ENCODE measurements at regions not wholly inside any gene's neighbourhood (a gene's known extent, or its start where the extent isn't known, plus 50 kb on each side); places are given as distances from the start of the nearest gene placed in this dataset.

DNA sequence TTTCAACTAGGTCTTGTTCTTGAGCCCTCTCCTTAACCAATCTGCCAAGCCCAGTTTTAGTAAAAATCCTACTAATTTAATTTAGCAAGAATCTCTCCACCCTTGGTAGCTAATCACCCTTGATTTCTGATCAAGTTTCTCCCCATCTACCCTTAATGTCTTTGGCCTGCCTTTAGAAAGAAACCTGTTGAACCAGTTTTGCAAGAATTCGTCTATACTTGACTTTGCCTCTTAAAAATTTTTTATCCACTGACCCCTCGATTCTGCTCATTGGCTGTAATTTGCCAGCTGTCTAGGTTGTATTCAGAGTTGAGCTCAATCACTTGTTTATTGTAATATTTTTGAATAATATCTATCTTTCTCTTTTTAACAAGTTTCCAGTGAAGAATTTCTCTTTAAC, 1138.5 kb downstream of the CDH11 start:
- no peak for DNase-seq

- DNase-seq = no peak
Measured at GRCh38 chr16:63982741-63983140, 1139.1 kb downstream of the CDH11 start.

GRCh38 chr16:63982110-63982509, 1139.8 kb downstream of the CDH11 start:
- no peak for DNase-seq

GRCh38 chr16:63981639-63982038, 1140.2 kb downstream of the CDH11 start:
- no peak for DNase-seq

DNA sequence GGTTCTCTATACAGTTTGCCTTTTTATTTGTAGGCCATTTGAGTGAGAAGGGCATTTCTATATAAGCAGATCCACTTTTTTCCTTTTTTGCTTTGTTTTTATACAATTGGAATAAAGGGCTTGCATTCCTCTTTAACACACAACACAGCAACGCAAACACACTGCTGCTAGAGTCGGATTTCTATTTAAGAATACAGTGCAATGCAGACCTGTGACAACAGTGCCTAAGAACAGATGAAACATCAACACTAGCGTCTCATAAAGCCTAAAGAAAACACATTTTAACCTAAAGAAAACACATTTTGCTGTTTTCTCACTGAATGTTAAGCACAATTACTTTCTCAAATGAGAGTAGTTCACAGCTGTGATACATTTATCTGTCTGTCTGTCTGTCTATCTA, 1141.1 kb downstream of the CDH11 start:
- no peak for DNase-seq

- no peak for DNase-seq
Measured at GRCh38 chr16:63978240-63978639, 1143.6 kb downstream of the CDH11 start.

- DNase-seq = no peak
Measured at GRCh38 chr16:63976345-63976744, 1145.5 kb downstream of the CDH11 start.

DNA sequence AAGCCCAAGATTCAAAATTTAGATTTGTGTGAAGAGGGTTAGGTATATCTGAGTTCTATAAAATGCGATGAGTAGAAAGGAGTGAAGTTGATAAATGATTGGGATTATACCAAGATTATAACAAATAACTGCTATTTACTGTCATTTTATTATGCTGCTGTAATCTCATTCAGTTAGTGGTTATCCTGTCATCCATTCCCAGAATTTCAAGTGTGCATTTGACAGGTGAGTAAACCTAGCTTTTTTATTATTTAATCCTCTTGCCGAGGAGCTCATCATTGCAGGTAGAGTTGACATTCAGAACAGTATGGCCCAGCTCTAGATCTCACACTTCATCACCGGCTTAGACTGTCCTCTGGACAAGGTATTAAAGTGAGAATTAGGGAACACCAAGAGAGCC, 1146.2 kb downstream of the CDH11 start:
- DNase-seq = no peak

GRCh38 chr16:63967966-63968365, 1153.9 kb downstream of the CDH11 start:
- no peak for DNase-seq

- DNase-seq = no peak
Measured at GRCh38 chr16:63960321-63960720, 1161.5 kb downstream of the CDH11 start.

DNA sequence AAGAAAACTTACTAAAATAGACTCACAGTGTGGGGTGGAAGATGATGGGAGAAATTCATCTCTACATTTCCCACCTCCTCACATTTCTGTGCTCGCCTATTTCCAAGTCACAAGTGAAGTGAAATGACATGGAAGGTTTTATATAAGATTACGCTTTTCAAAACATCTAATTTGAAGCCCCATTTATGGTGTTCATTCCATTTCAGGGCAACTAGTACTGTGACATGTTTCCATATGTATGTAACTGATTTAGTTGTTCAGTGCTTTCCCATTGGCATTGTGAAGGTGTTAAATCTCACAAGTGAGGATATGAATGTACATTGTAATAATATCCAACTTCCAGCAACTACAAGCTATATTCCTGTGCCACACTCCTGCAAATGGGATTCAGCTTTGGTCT, 1174.8 kb downstream of the CDH11 start:
- DNase-seq = no peak

DNA sequence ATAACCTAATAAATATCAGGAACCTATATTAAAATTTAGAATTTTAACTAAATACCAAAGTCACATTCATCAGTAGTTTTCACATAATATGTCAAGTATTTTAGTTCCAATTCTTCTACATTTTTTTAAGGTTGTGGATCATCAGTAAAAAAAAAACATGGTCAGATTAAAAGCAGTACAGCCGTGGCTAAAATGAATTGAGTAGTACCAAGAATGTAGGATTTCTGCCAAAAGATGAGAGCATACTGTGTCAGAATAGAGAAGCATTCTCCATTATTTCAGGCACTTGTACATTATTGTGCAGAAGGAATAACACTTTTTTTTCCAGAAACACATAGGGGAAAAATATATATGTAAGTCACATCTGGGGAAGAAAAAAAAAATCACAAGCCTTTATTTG, 1176.1 kb downstream of the CDH11 start:
- no peak for DNase-seq

DNA sequence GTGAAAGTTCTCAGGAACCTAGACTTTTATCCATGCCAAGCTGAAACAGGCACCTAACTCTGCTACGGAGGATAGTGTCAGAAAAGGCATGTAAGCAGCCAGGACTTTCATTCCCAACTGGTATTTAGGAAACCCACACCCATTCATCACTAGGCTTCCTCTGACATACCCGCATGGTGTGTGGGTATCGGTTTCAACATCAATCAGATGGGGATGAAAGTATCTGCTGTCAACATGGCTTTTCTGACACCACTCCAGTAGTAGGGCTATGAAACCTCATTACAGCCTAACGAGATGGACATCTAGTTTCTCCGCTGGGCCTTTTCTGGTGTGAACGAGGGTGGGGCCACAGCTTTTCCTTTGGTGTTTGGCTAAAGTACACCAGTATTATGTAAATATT, 1178.3 kb downstream of the CDH11 start:
- DNase-seq = no peak

DNA sequence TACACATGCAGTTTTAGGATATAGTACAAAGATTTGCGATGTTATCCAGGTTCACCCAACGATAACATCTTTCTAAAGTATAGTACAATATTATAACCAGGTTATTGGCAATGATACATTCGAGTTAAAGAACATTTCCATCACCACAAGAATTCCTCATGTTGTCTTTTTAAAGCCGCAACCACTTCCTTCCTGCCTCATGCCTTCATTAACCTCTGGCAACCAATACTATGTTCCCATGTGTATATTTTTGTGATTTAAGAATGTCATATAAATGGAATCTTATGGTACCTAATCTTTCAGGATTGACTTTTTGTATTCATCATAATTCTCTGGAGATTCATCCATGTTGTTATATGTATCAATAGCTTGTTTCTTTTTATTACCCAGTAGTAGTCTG, 1183.2 kb downstream of the CDH11 start:
- DNase-seq = no peak

DNA sequence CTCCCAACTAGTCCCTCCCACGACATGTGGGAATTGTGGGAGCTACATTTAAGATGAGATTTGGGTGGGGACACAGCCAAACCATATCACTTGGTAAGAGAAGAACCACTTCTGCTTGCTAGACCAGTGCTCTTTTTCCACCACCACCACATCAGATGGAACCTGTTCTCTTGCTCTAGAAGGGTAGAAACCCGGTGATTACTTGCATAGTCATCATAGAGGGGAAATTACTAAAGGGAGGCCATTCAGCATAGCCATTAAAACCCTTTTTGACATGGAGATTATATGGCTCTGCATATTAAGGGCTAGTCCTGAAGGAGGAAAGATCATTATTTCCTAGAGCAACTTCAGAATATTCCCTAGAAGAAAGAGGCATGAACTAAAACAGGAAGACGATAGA, 1188.0 kb downstream of the CDH11 start:
- DNase-seq = no peak

- no peak for DNase-seq
Measured at GRCh38 chr16:63928421-63928820, 1193.4 kb downstream of the CDH11 start.

GRCh38 chr16:63925221-63925620, 1196.6 kb downstream of the CDH11 start:
- DNase-seq = no peak

DNA sequence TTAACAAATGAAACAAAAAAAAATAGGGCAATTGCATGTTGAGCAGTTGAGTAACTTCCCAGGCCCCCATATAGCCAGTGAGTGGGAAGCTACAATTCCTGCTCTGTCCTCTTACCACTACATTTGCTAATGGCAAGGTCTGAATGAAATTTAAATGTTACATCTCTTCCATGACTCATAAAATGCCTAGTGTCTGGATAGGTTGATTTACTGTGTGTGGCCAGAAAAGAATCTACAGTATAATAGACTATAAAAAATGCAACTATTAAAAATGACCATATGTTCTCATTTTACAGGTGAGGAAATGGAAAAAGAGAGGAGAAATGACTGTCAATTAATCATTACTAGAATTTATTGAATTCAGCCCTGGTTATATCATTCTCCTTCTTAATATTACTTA, 1199.3 kb downstream of the CDH11 start:
- DNase-seq = no peak

DNA sequence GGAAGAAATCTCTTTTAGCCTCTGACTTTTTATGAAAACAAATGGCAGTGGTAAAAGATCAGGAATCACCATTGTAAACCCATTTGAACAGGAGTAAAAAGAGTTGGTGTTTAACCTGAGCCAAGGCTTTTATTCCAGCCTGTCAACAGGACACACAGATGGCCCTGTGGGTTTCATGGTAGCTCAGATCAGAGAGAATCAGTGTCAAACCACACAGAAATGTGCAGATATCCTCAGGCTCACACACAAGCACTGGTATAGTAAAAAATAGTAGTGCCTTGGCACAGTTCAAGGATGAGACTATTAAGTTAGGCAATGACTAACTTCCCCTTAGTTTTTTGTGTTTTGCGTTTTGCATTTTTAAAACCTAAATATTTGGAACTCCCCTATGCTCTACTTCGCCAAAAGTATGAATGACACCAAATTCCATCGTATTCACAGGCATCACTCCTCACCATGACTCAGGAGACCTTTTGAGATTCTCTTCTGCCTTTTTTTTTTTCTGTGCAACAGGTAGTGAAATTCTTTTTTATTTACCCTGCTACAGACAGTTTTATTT, 1200.0 kb downstream of the CDH11 start:
- no peak for DNase-seq

DNA sequence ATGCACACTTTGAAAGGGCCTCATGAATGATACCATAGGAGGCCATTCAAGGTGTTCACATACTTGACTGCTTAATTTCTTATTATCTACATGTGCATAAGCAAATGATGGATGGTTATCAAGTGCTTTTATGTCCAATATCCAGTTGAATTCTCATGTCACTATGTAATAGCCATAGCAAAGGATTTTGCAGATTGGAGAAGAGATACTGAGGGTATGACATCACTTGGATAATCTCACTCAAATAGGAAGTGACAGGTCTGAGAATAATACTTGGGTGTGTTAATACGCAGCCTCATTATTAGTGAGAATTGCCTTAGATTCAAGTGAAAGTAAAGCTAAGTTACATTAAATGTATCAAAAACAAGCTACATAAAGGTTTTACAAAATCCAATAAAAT, 1208.6 kb downstream of the CDH11 start:
- no peak for DNase-seq

DNA sequence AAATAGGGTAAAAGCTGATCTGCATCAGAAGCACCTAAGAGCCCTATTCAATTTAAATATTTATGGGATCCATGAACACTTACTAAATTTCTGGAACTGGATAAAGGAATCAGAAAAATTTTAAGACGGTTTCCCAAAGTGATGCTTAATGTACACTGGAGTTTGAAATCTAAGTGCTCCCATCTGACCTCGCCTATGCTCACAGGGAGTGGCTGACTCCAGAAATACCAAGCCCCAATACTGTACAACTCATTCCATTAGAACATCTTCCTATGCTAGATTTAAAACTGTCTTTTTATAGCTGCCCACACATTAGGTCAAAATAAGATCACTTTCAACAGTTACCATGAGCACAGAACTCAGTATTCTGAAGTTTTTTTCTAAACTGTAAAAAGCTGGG, 1214.6 kb downstream of the CDH11 start:
- no peak for DNase-seq

- DNase-seq = no peak
Measured at GRCh38 chr16:63904930-63905329, 1216.9 kb downstream of the CDH11 start.

GRCh38 chr16:63904182-63904581, 1217.7 kb downstream of the CDH11 start:
- DNase-seq = no peak

DNA sequence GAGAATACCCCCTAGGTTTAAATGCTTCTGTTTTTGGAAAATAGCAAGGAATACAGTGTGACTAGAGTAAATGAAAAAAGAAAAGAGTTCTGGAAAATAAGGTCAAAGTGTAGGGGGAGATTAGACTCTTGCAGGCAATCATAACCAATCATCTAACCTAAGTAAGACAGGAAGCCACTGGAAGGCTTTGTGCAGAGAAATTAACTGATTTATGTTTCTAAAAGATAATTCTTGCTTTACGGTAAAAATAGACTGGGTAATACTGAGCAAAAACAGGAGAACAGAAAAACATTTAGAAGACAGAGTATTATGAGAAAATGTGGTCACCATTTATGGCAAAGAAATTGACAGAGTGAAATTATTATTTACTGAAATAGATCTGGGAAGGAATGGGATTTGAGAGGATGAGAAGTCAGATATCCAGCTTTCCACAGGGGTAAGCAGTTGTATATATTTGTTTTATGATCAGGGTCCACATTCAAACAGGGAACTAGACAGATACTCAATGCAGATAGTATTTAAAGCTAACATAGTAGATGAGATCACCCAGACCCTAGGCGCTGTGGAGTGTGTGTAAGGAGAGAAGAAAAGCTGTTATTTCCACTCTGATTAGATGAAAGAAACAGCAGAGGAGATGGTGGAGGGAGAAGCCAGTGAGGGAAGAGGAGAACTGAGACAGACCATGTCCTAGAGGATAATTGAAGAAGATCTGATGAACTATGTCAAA, 1225.3 kb downstream of the CDH11 start:
- DNase-seq = no peak

DNA sequence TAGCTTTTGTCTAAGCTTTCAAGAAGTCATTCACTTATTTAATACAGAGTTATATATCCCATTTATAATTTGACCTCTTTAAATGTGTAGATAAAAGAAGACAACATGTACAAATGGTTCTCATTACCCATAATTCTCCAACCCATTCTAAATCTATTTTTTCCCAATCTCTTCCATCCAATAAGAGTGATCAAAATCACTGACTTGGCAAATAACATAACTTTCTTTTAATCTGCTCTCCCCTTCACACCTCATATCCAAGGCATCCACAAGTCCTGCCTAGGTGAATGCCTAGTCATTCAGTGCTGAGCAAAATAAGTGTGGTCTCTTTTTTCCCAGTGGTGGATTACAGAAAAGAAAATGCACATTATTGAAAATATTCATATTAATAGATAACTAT, 1231.1 kb downstream of the CDH11 start:
- DNase-seq = no peak

All from suppressor macrophage treated with lipopolysaccharide for 1 hour (primary cell).